Colonic mucosa (tissue), 4 donors: ENCODE measurements at regions not wholly inside any gene's neighbourhood (a gene's known extent, or its start where the extent isn't known, plus 50 kb on each side); places are given as distances from the start of the nearest gene placed in this dataset.

Experiments used
- DNase-seq: peaks from one replicate; pipeline ENCODE4 v3.0.0-alpha.2; 2020
- H3K27ac ChIP-seq: fragments of 200-600 bp; one replicate; pipeline ENCODE4 v1.8.0; 2021
- H3K27me3 ChIP-seq: fragments of 200-600 bp; one replicate; pipeline ENCODE4 v1.8.0; 2021
- H3K36me3 ChIP-seq: fragments of 200-600 bp; one replicate; pipeline ENCODE4 v1.8.0; 2021
- H3K4me1 ChIP-seq: fragments of 200-600 bp; one replicate; pipeline ENCODE4 v1.8.0; 2021; ENCODE audit warnings: mild to moderate bottlenecking
- H3K4me3 ChIP-seq: fragments of 200-600 bp; one replicate; pipeline ENCODE4 v1.8.0; 2021
- H3K9ac ChIP-seq, 2 donors: one replicate each; pipeline ENCODE4 v1.7.0; 2013; ENCODE audit warnings: control low read depth in 2 of 2, low read depth in 2 of 2, low read length in 2 of 2
- H3K9me3 ChIP-seq: fragments of 200-600 bp; one replicate; pipeline ENCODE4 v1.8.0; 2021
- CTCF ChIP-seq: fragments of 200-600 bp; IDR thresholded peaks from one replicate; pipeline ENCODE4 v1.8.0; 2022; ENCODE audit warnings: antibody characterized with exemption, mild to moderate bottlenecking
- intact Hi-C: fragments of 100-400 bp; cut with DNase I; formaldehyde crosslinking; loops from one replicate; pipeline ENCODE4 v1.14.1; 2022
- donor health status: healthy.
- donor health status: DM: no; HTN: no; CAD: no.
- donor health status: DM: no; HTN: no; CAD: no.

GRCh38 chr1:242797856-242798255 lies 273.4 kb upstream of the PLD5 start:
- Histone ChIP-seq H3K9ac (no peak overlapping the region), H3K36me3 (no peaks in the 10 kb centered on the region), H3K9me3 (no peaks in the 10 kb centered on the region), H3K27me3 (no peaks in the 10 kb centered on the region), H3K4me1 (no peaks in the 10 kb centered on the region), H3K4me3 (no peak overlapping the region), H3K27ac (no peak overlapping the region)
- no peak for TF ChIP-seq CTCF
- intact Hi-C loops, result no loop called here
- no peak for DNase-seq

GRCh38 chr1:242788771-242789170 lies 264.3 kb upstream of the PLD5 start:
- TF ChIP-seq CTCF, result no peak
- intact Hi-C loops, result no loop called here
- Histone ChIP-seq H3K4me1 (no peaks in the 10 kb centered on the region), H3K27me3 (no peaks in the 10 kb centered on the region), H3K9me3 (no peaks in the 10 kb centered on the region), H3K36me3 (no peaks in the 10 kb centered on the region), H3K27ac (no peak overlapping the region), H3K9ac (no peak overlapping the region), H3K4me3 (no peak overlapping the region)
- no peak for DNase-seq

GRCh38 chr1:242787968-242788367 lies 263.5 kb upstream of the PLD5 start:
- Histone ChIP-seq H3K36me3 (no peaks in the 10 kb centered on the region), H3K9me3 (no peaks in the 10 kb centered on the region), H3K4me3 (no peak overlapping the region), H3K9ac (no peak overlapping the region), H3K27ac (no peak overlapping the region), H3K27me3 (no peaks in the 10 kb centered on the region), H3K4me1 (no peaks in the 10 kb centered on the region)
- TF ChIP-seq CTCF, result no peak
- no peak for DNase-seq
- intact Hi-C loops, result no loop called here

GRCh38 chr1:242784807-242785206 lies 260.3 kb upstream of the PLD5 start:
- no peak overlapping the region for H3K9ac ChIP-seq
- no peaks in the 10 kb centered on the region for H3K9me3 ChIP-seq
- H3K4me1 ChIP-seq, result no peaks in the 10 kb centered on the region
- H3K27ac ChIP-seq, result no peak overlapping the region
- TF ChIP-seq CTCF, result no peak
- no peaks in the 10 kb centered on the region for H3K27me3 ChIP-seq
- no peak overlapping the region for H3K4me3 ChIP-seq
- intact Hi-C loops, result no loop called here
- no peaks in the 10 kb centered on the region for H3K36me3 ChIP-seq
- no peak for DNase-seq

GRCh38 chr1:242784084-242784483 lies 259.6 kb upstream of the PLD5 start:
- Histone ChIP-seq H3K27me3 (no peaks in the 10 kb centered on the region), H3K4me3 (no peak overlapping the region), H3K9ac (no peak overlapping the region), H3K36me3 (no peaks in the 10 kb centered on the region), H3K27ac (no peak overlapping the region), H3K9me3 (no peaks in the 10 kb centered on the region), H3K4me1 (no peaks in the 10 kb centered on the region)
- no peak for DNase-seq
- TF ChIP-seq CTCF, result no peak
- intact Hi-C loops, result no loop called here

GRCh38 chr1:242774256-242774655 lies 249.8 kb upstream of the PLD5 start:
- no peak for TF ChIP-seq CTCF
- DNase-seq, result no peak

More at GRCh38 chr1:242774256-242774655, 249.8 kb upstream of the PLD5 start:
- Histone ChIP-seq H3K4me1 (no peaks in the 10 kb centered on the region), H3K4me3 (no peak overlapping the region), H3K27ac (no peak overlapping the region), H3K27me3 (no peaks in the 10 kb centered on the region), H3K9me3 (no peaks in the 10 kb centered on the region), H3K9ac (no peak overlapping the region), H3K36me3 (no peaks in the 10 kb centered on the region)
- intact Hi-C loops, result no loop called here
